Vagina (tissue), 2 donors: ENCODE measurements at regions not wholly inside any gene's neighbourhood (a gene's known extent, or its start where the extent isn't known, plus 50 kb on each side); places are given as distances from the start of the nearest gene placed in this dataset.

Experiments used
- POLR2A ChIP-seq, 2 donors: fragments of 450-650 bp; IDR thresholded peaks; one replicate each; pipeline ENCODE4 v1.6.1; 2017; ENCODE audit warnings: antibody characterized with exemption in 2 of 2, mild to moderate bottlenecking in 2 of 2, moderate library complexity in 2 of 2
- POLR2AphosphoS5 ChIP-seq, 2 donors: sonication (generic); formaldehyde crosslinking; IDR thresholded peaks; one replicate each; pipeline ENCODE4 v1.9.0; 2017; ENCODE audit warnings: antibody characterized with exemption in 2 of 2, mild to moderate bottlenecking in 2 of 2, low read depth in 1 of 2; ENCODE audit not compliant: insufficient read depth in 1 of 2
- TF ChIP-seq, protein P1 (sequence below), 3 experiments: fragments of 450-650 bp in 2 of 3; fragments of 200-600 bp in 1 of 3; sonication (generic) in 1 of 3; IDR thresholded peaks; one replicate each; pipeline ENCODE4 v1.5.1; 2017 to 2019; ENCODE audit warnings: antibody characterized with exemption in 3 of 3, mild to moderate bottlenecking in 2 of 3, moderate library complexity in 2 of 3

DNA sequence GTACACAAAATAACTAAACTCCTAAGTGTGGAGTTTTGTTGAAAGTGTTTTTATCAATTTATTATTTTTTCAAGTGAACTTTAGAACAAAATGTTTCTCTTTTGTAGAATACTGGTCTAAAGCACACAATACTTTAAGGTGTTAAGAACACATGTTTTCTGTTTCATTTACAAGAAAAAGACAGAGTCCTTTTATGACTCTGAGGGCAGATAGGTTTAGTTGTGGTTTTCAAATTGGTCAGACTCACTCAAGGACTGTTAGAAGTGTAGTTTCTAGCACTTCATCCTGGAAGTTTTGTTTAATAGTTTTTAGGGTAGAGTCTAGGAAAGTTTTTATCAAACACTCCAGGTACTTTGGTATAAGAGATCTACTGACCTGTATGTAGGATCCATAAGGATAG, 376.5 kb downstream of the LRRIQ3 start:
- TF ChIP-seq POLR2AphosphoS5 (IDR thresholded peaks at IDR 0.05; ENCODE audit: insufficient read depth in 1 of 2, low read depth in 1 of 2), result no peak
- TF ChIP-seq, protein P1, sequence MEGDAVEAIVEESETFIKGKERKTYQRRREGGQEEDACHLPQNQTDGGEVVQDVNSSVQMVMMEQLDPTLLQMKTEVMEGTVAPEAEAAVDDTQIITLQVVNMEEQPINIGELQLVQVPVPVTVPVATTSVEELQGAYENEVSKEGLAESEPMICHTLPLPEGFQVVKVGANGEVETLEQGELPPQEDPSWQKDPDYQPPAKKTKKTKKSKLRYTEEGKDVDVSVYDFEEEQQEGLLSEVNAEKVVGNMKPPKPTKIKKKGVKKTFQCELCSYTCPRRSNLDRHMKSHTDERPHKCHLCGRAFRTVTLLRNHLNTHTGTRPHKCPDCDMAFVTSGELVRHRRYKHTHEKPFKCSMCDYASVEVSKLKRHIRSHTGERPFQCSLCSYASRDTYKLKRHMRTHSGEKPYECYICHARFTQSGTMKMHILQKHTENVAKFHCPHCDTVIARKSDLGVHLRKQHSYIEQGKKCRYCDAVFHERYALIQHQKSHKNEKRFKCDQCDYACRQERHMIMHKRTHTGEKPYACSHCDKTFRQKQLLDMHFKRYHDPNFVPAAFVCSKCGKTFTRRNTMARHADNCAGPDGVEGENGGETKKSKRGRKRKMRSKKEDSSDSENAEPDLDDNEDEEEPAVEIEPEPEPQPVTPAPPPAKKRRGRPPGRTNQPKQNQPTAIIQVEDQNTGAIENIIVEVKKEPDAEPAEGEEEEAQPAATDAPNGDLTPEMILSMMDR (IDR thresholded peaks at IDR 0.05), result no peak
- no peak for TF ChIP-seq POLR2A (IDR thresholded peaks at IDR 0.05)
